HG03095 (cell line): ENCODE measurements at regions not wholly inside any gene's neighbourhood (a gene's known extent, or its start where the extent isn't known, plus 50 kb on each side); places are given as distances from the start of the nearest gene placed in this dataset.

Experiments
- ATAC-seq: cut with Tn5 transposase; IDR thresholded peaks from one replicate; pipeline ENCODE4 v1.9.1; 2021; ENCODE audit warnings: moderate library complexity; ENCODE audit not compliant: unreplicated experiment

GRCh38 chr1:170267317-170267716 is 121.6 kb downstream of the NTMT2 start:
- ATAC-seq: no peak

- no peak for ATAC-seq
These were observed 125.8 kb downstream of the NTMT2 start for GRCh38 chr1:170271430-170272161.

- no peak for ATAC-seq
These were observed 127.8 kb downstream of the NTMT2 start for GRCh38 chr1:170273291-170274130.

- no peak for ATAC-seq
These were observed 128.4 kb downstream of the NTMT2 start for GRCh38 chr1:170274131-170274501.

GRCh38 chr1:170277985-170278384 is 132.2 kb downstream of the NTMT2 start:
- no peak for ATAC-seq

GRCh38 chr1:170284016-170284415 is 138.3 kb downstream of the NTMT2 start:
- ATAC-seq: no peak

GRCh38 chr1:170284512-170284911 is 138.8 kb downstream of the NTMT2 start:
- no peak for ATAC-seq

GRCh38 chr1:170284951-170285350 is 139.2 kb downstream of the NTMT2 start:
- no peak for ATAC-seq

- ATAC-seq: no peak
These were observed 142.4 kb downstream of the NTMT2 start for GRCh38 chr1:170288155-170288554.

- no peak for ATAC-seq
These were observed 144.5 kb downstream of the NTMT2 start for GRCh38 chr1:170290276-170290675.

- ATAC-seq: no peak
These were observed 145.2 kb downstream of the NTMT2 start for GRCh38 chr1:170290991-170291390.

GRCh38 chr1:170291516-170291915 is 145.8 kb downstream of the NTMT2 start:
- no peak for ATAC-seq

GRCh38 chr1:170296211-170296610 is 150.5 kb downstream of the NTMT2 start:
- no peak for ATAC-seq

- ATAC-seq: no peak
These were observed 150.9 kb downstream of the NTMT2 start for GRCh38 chr1:170296642-170297041.

- ATAC-seq: no peak
These were observed 155.8 kb downstream of the NTMT2 start for GRCh38 chr1:170301596-170301995.

- ATAC-seq: no peak
These were observed 157.3 kb downstream of the NTMT2 start for GRCh38 chr1:170303034-170303433.

- no peak for ATAC-seq
These were observed 160.2 kb downstream of the NTMT2 start for GRCh38 chr1:170305777-170306512.

GRCh38 chr1:170306513-170306910 is 160.8 kb downstream of the NTMT2 start:
- ATAC-seq: no peak

GRCh38 chr1:170306948-170307347 is 161.2 kb downstream of the NTMT2 start:
- ATAC-seq: no peak

GRCh38 chr1:170307426-170307825 is 161.7 kb downstream of the NTMT2 start:
- no peak for ATAC-seq

- ATAC-seq: no peak
These were observed 163.7 kb downstream of the NTMT2 start for GRCh38 chr1:170309389-170310013.
